ENCODE measurements at regions not wholly inside any gene's neighbourhood (a gene's known extent, or its start where the extent isn't known, plus 50 kb on each side); places are given as distances from the start of the nearest gene placed in this dataset.
"Not testable (repeated sequence)": the region's sequence is repeated elsewhere in the genome, so short reads cannot be mapped to it uniquely, and the experiment has no call there.

GRCh38 chr2:217347630-217348029 lies 487.8 kb upstream of the TNP1 start:
- not testable (repeated sequence) for DNase-seq

- not testable (repeated sequence) for DNase-seq
These were observed 486.2 kb upstream of the TNP1 start for GRCh38 chr2:217346043-217346442.

- DNase-seq, result no peak
These were observed 481.0 kb upstream of the TNP1 start for GRCh38 chr2:217340899-217341298.

- no peak for DNase-seq
These were observed 480.3 kb upstream of the TNP1 start for GRCh38 chr2:217340176-217340575.

GRCh38 chr2:217339753-217340152 lies 479.9 kb upstream of the TNP1 start:
- DNase-seq, result no peak

GRCh38 chr2:217338306-217338916 lies 478.5 kb upstream of the TNP1 start:
- DNase-seq, result no peak

- no peak for DNase-seq
These were observed 477.9 kb upstream of the TNP1 start for GRCh38 chr2:217337771-217338170.

- no peak for DNase-seq
These were observed 476.8 kb upstream of the TNP1 start for GRCh38 chr2:217336694-217337093.

- no peak for DNase-seq
These were observed 475.6 kb upstream of the TNP1 start for GRCh38 chr2:217335341-217335966.

GRCh38 chr2:217334561-217334960 lies 474.7 kb upstream of the TNP1 start:
- DNase-seq, result no peak

GRCh38 chr2:217332866-217333265 lies 473.0 kb upstream of the TNP1 start:
- DNase-seq, result no peak

GRCh38 chr2:217332417-217332791 lies 472.5 kb upstream of the TNP1 start:
- no peak for DNase-seq

GRCh38 chr2:217331523-217332416 lies 471.9 kb upstream of the TNP1 start:
- DNase-seq, result no peak

GRCh38 chr2:217330647-217331046 lies 470.8 kb upstream of the TNP1 start:
- no peak for DNase-seq

GRCh38 chr2:217329023-217329431 lies 469.2 kb upstream of the TNP1 start:
- peak in 1 of 56 donors; percentile 3 for DNase-seq

- DNase-seq, result no peak
These were observed 468.7 kb upstream of the TNP1 start for GRCh38 chr2:217328622-217328978.

- no peak for DNase-seq
These were observed 468.2 kb upstream of the TNP1 start for GRCh38 chr2:217327953-217328621.

- no peak for DNase-seq
These were observed 466.6 kb upstream of the TNP1 start for GRCh38 chr2:217326238-217327022.

GRCh38 chr2:217325816-217326215 lies 466.0 kb upstream of the TNP1 start:
- no peak for DNase-seq

- DNase-seq, result no peak
These were observed 465.4 kb upstream of the TNP1 start for GRCh38 chr2:217325251-217325650.

GRCh38 chr2:217316743-217317142 lies 456.9 kb upstream of the TNP1 start:
- DNase-seq, result no peak

Data from nucleus accumbens (tissue), 56 donors.